IMR-90 (cell line): ENCODE measurements at regions not wholly inside any gene's neighbourhood (a gene's known extent, or its start where the extent isn't known, plus 50 kb on each side); places are given as distances from the start of the nearest gene placed in this dataset.
A peak's percentile ranks its signal among the peaks of the same experiment; 100 is the strongest.

Source experiments
- ATAC-seq: fragments of 200-7000 bp; cut with Tn5 transposase; 2 replicates; pipeline ENCODE4 v1.9.1; 2020; ENCODE audit warnings: low read depth, mild to moderate bottlenecking, moderate library complexity
- BruUV-seq: library from RNA; stranded (reverse); fragments of 400-500 nt; replicated peaks from 2 replicates; lab custom pipeline; 2021; lab: Mats Ljungman, UMichigan
- CTCF ChIA-PET: fragments of 300-600 bp; formaldehyde crosslinking; extraction: SDS; loops from one replicate; lab custom pipeline; 2021; ENCODE audit warnings: antibody characterized with exemption; lab: Yijun Ruan, JAX
- POLR2A ChIA-PET: fragments of 300-600 bp; sonication (Branson Sonifier 250); formaldehyde crosslinking; loops from one replicate; lab custom pipeline; 2022; ENCODE audit warnings: antibody characterized with exemption; ENCODE audit not compliant: unreplicated experiment; lab: Charles Lee
- DNase-seq: peaks from one replicate; pipeline ENCODE4 v3.0.0; 2013
- H2AFZ ChIP-seq: replicated peaks from 2 replicates; pipeline ENCODE3; 2013; ENCODE audit warnings: low read length, mild to moderate bottlenecking; ENCODE audit not compliant: poor library complexity
- H2AK5ac ChIP-seq: 2 replicates; pipeline ENCODE4 v1.6.1; 2013; ENCODE audit warnings: low read depth, low read length, inconsistent platforms
- H2AK9ac ChIP-seq: replicated peaks from 2 replicates; pipeline ENCODE3; 2013; ENCODE audit warnings: mild to moderate bottlenecking, low read depth, low read length, moderate library complexity; ENCODE audit not compliant: poor library complexity
- H2BK120ac ChIP-seq: 2 replicates; pipeline ENCODE4 v1.6.1; 2013; ENCODE audit warnings: low read depth, low read length, inconsistent platforms
- H2BK15ac ChIP-seq: 3 replicates; pipeline ENCODE4 v1.6.1; 2013; ENCODE audit warnings: low read depth, low read length, inconsistent platforms
- H2BK20ac ChIP-seq: 2 replicates; pipeline ENCODE4 v1.6.1; 2013; ENCODE audit warnings: low read depth, mild to moderate bottlenecking, inconsistent platforms, low read length, moderate library complexity
- H2BK5ac ChIP-seq: 2 replicates; pipeline ENCODE4 v1.6.1; 2013; ENCODE audit warnings: mild to moderate bottlenecking, low read depth, low read length, inconsistent platforms; ENCODE audit not compliant: poor library complexity, severe bottlenecking
- H3K14ac ChIP-seq: replicated peaks from 2 replicates; pipeline ENCODE4 v1.6.1; 2013; ENCODE audit warnings: low read depth, low read length, inconsistent platforms
- H3K18ac ChIP-seq: 2 replicates; pipeline ENCODE4 v1.6.1; 2013; ENCODE audit warnings: low read depth, low read length, control low read depth
- H3K23ac ChIP-seq: 2 replicates; pipeline ENCODE4 v1.6.1; 2013; ENCODE audit warnings: low read depth, low read length, inconsistent platforms
- H3K27ac ChIP-seq: 2 replicates; pipeline ENCODE4 v1.5.1; 2013; ENCODE audit warnings: mild to moderate bottlenecking, control low read depth, low read length; ENCODE audit not compliant: insufficient read depth
- H3K27me3 ChIP-seq: 2 replicates; pipeline ENCODE4 v1.6.1; 2013; ENCODE audit warnings: low read length; ENCODE audit not compliant: control insufficient read depth, insufficient read depth
- H3K36me3 ChIP-seq: 2 replicates; pipeline ENCODE4 v1.6.1; 2013; ENCODE audit warnings: low read length, mixed read lengths; ENCODE audit not compliant: control insufficient read depth, insufficient read depth
- H3K4ac ChIP-seq: 2 replicates; pipeline ENCODE4 v1.6.1; 2013; ENCODE audit warnings: low read depth, low read length, inconsistent platforms
- H3K4me1 ChIP-seq: 2 replicates; pipeline ENCODE4 v1.6.1; 2013; ENCODE audit warnings: low read length, mixed read lengths; ENCODE audit not compliant: control insufficient read depth, insufficient read depth
- H3K4me2 ChIP-seq: 2 replicates; pipeline ENCODE4 v1.6.1; 2013; ENCODE audit warnings: low read depth, mild to moderate bottlenecking, control low read depth, low read length, moderate library complexity
- H3K4me3 ChIP-seq: 2 replicates; pipeline ENCODE4 v1.5.1; 2013; ENCODE audit warnings: low read depth, mild to moderate bottlenecking, control low read depth, low read length, moderate library complexity; ENCODE audit not compliant: insufficient read depth
- H3K56ac ChIP-seq: 2 replicates; pipeline ENCODE4 v1.6.1; 2013; ENCODE audit warnings: low read length, inconsistent platforms; ENCODE audit not compliant: insufficient read depth; ENCODE audit errors: extremely low read depth
- H3K79me1 ChIP-seq, 2 experiments: 2 replicates each; pipeline ENCODE4 v1.6.1; 2013; ENCODE audit warnings: low read length in 2 of 2, inconsistent platforms in 1 of 2, low read depth in 1 of 2
- H3K9ac ChIP-seq: 2 replicates; pipeline ENCODE4 v1.6.1; 2013; ENCODE audit warnings: low read depth, low read length, control low read depth
- H3K9me1 ChIP-seq: 2 replicates; pipeline ENCODE4 v1.6.1; 2013; ENCODE audit warnings: low read length, inconsistent platforms; ENCODE audit not compliant: insufficient read depth
- H3K9me3 ChIP-seq: 2 replicates; pipeline ENCODE4 v1.6.1; 2013; ENCODE audit warnings: low read length; ENCODE audit not compliant: control insufficient read depth, insufficient read depth
- H4K20me1 ChIP-seq: 2 replicates; pipeline ENCODE4 v1.6.1; 2013; ENCODE audit warnings: low read length, inconsistent platforms; ENCODE audit not compliant: insufficient read depth
- H4K5ac ChIP-seq: 2 replicates; pipeline ENCODE4 v1.6.1; 2013; ENCODE audit warnings: mild to moderate bottlenecking, low read depth, low read length, control low read depth
- H4K8ac ChIP-seq, 2 experiments: 2 replicates each; pipeline ENCODE4 v1.6.1; 2013; ENCODE audit warnings: low read depth in 2 of 2, low read length in 2 of 2, control low read depth in 1 of 2, inconsistent platforms in 1 of 2
- H4K91ac ChIP-seq: 2 replicates; pipeline ENCODE4 v1.6.1; 2013; ENCODE audit warnings: low read depth, low read length, inconsistent platforms; ENCODE audit not compliant: insufficient read depth
- BHLHE40 ChIP-seq: fragments of 150-350 bp; IDR thresholded peaks from 2 replicates; pipeline ENCODE4 v1.6.1; 2016; ENCODE audit warnings: mild to moderate bottlenecking, low read depth, low read length
- CEBPB ChIP-seq: IDR thresholded peaks from 2 replicates; pipeline ENCODE4 v1.6.1; 2012; ENCODE audit warnings: low read depth, low read length, improper control_type of control experiment
- CHD1 ChIP-seq: IDR thresholded peaks from 2 replicates; pipeline ENCODE4 v1.6.1; 2012; ENCODE audit warnings: low read depth, low read length, improper control_type of control experiment
- MAFK ChIP-seq: IDR thresholded peaks from 2 replicates; pipeline ENCODE4 v1.6.1; 2012; ENCODE audit warnings: low read depth, low read length, improper control_type of control experiment
- MAZ ChIP-seq: IDR thresholded peaks from 2 replicates; pipeline ENCODE4 v1.6.1; 2012; ENCODE audit warnings: low read depth, mild to moderate bottlenecking, low read length, improper control_type of control experiment, moderate library complexity, borderline replicate concordance
- MXI1 ChIP-seq: IDR thresholded peaks from 2 replicates; pipeline ENCODE4 v1.6.1; 2012; ENCODE audit warnings: low read depth, mild to moderate bottlenecking, low read length, moderate library complexity, borderline replicate concordance
- NFE2L2 ChIP-seq: fragments of 150-350 bp; IDR thresholded peaks from 2 replicates; pipeline ENCODE4 v1.6.1; 2016; ENCODE audit warnings: low read depth, mild to moderate bottlenecking, low read length
- POLR2A ChIP-seq: IDR thresholded peaks from 2 replicates; pipeline ENCODE4 v1.6.1; 2012; ENCODE audit warnings: mild to moderate bottlenecking, low read depth, low read length
- RAD21 ChIP-seq: IDR thresholded peaks from 2 replicates; pipeline ENCODE4 v1.6.1; 2012; ENCODE audit warnings: low read length, improper control_type of control experiment
- RCOR1 ChIP-seq: IDR thresholded peaks from 2 replicates; pipeline ENCODE4 v1.6.1; 2012; ENCODE audit warnings: mild to moderate bottlenecking, low read length, improper control_type of control experiment; ENCODE audit not compliant: insufficient replicate concordance
- RFX5 ChIP-seq: IDR thresholded peaks from 2 replicates; pipeline ENCODE4 v1.8.0; 2012; ENCODE audit warnings: low read depth, mild to moderate bottlenecking, low read length, moderate library complexity
- SMC3 ChIP-seq: fragments of 150-350 bp; IDR thresholded peaks from 2 replicates; pipeline ENCODE4 v1.6.1; 2016; ENCODE audit warnings: low read depth, mild to moderate bottlenecking, antibody characterized with exemption, low read length, moderate library complexity
- USF2 ChIP-seq: fragments of 150-350 bp; IDR thresholded peaks from 2 replicates; pipeline ENCODE4 v1.6.1; 2017; ENCODE audit warnings: mild to moderate bottlenecking, antibody characterized with exemption, low read length, low read depth
- WGBS, 2 experiments: methylation state at CpG; one replicate each; pipeline versions ENCODE4 v1.1.5 to v1.1.7; 2013; ENCODE audit warnings: missing lambda C conversion rate in 2 of 2; ENCODE audit not compliant: insufficient read length in 1 of 2; ENCODE audit errors: extremely low coverage in 2 of 2; 5-methylcytosine and 5-hydroxymethylcytosine counted together
- dilution Hi-C: fragments of 300-500 bp; cut with HindIII; formaldehyde crosslinking; loops from one replicate; pipeline ENCODE4 v1.14.3; 2018; ENCODE audit warnings: low sequenced_read_pairs; ENCODE audit not compliant: unreplicated experiment
- in situ Hi-C: fragments of 300-500 bp; cut with MboI; formaldehyde crosslinking; loops from 3 replicates; pipeline ENCODE4 v1.14.3; 2019; ENCODE audit warnings: low sequenced_read_pairs, inconsistent platforms, mixed read lengths
- intact Hi-C: fragments of 100-400 bp; cut with micrococcal nuclease; formaldehyde crosslinking; loops from 2 replicates; pipeline ENCODE4 v1.10.0; 2022
- TF ChIP-seq, protein P1 (sequence below): fragments of 150-350 bp; IDR thresholded peaks from 2 replicates; pipeline ENCODE4 v1.6.1; 2016; ENCODE audit warnings: low read depth, mild to moderate bottlenecking, low read length, moderate library complexity, borderline replicate concordance
- TF ChIP-seq, protein P2 (sequence below): conservative IDR thresholded peaks from 2 replicates; pipeline ENCODE4 v1.5.1; 2012; ENCODE audit warnings: mild to moderate bottlenecking, low read depth, low read length, improper control_type of control experiment

DNA sequence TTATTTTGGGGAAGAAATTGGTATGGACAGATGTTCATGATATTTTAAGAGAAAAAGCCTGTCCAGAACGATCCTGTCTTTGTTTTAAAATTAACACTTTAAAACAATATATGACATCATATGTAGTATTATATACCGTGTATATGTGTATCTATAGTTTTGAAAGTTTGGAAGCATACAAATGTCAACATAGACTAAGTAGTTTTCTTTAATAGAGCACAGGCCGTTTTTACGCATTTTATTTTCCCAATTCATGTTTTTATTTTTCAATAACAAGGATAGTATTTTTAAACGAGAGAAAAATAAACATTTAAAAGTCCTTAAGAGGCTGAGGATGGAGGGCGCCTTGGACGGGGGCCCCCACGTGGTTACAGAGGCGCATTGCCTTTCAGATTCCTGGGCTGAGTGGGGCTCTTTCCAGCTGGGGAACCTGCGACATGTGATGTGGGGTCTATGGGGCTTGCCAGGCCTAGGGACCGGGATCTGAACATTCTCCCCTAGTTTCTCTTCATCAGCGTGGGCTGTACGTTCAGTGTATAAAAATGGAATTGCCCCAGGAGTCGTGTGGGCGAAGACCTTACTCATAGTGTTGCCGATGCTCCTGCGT, 127.8 kb upstream of the ZNF746 start:
- Histone ChIP-seq H3K23ac (no peak overlapping the region), H4K5ac (peak overlapping the region; percentile 87; the same call in 1 of the 2 replicates), H3K4me1 (peaks cover 3% of the 10 kb centered on the region; the same call in 1 of the 2 replicates), H3K4me2 (peak overlapping the region; percentile 72; the same call in 1 of the 2 replicates), H3K9me3 (no peaks in the 10 kb centered on the region), H3K4me3 (no peak overlapping the region), H2BK120ac (no peak overlapping the region), H2AK5ac (no peak overlapping the region), H3K56ac (peak overlapping the region; percentile 52; the same call in 1 of the 2 replicates), H2AFZ (peak overlapping the region; percentile 24), H2BK15ac (no peak overlapping the region), H4K91ac (no peak overlapping the region), H3K36me3 (peaks cover 6% of the 10 kb centered on the region), H3K14ac (no peak overlapping the region), H3K9ac (no peak overlapping the region), H2BK20ac (no peak overlapping the region), H4K8ac (peak overlapping the region; percentile 89; a peak in 3 of 4 replicates), H2AK9ac (peak overlapping the region; percentile 16), H3K4ac (no peak overlapping the region), H4K20me1 (peaks cover 20% of the 10 kb centered on the region), H3K9me1 (peaks cover 5% of the 10 kb centered on the region; the same call in 1 of the 2 replicates), H3K79me1 (peaks cover 20 to 27% of the 10 kb centered on the region in 2 experiments), H3K18ac (no peak overlapping the region), H2BK5ac (no peak overlapping the region), H3K27me3 (peaks cover 11% of the 10 kb centered on the region), H3K27ac (no peak overlapping the region)
- WGBS, 2 experiments = no CpG with 5 or more reads among the region's 17 CpGs
- dilution Hi-C loops = no loop called here
- intact Hi-C loops = loop anchor here (10.0 kb wide), 3 partner anchors 89 to 201 kb away; partner anchors contain the start of gene ZNF777
- DNase-seq (peak; percentile 54), ATAC-seq (peak; percentile 36)
- ChIA-PET CTCF (interaction anchor here (0.6 to 1.4 kb wide), 6 partner anchors 20 to 474 kb away, joined by 3 to 4 read pairs (median 4); no protein-coding TSS in a partner anchor), POLR2A (no interaction called here)
- no TSS peak for BruUV-seq
- in situ Hi-C loops = no loop called here
- TF ChIP-seq, protein P1, sequence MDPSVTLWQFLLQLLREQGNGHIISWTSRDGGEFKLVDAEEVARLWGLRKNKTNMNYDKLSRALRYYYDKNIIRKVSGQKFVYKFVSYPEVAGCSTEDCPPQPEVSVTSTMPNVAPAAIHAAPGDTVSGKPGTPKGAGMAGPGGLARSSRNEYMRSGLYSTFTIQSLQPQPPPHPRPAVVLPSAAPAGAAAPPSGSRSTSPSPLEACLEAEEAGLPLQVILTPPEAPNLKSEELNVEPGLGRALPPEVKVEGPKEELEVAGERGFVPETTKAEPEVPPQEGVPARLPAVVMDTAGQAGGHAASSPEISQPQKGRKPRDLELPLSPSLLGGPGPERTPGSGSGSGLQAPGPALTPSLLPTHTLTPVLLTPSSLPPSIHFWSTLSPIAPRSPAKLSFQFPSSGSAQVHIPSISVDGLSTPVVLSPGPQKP = no peak
- TF ChIP-seq BHLHE40 (no peak), SMC3 (peak; percentile 26; the same call in 1 of the 2 replicates), NFE2L2 (no peak), RAD21 (peak; percentile 24; the same call in 1 of the 2 replicates), RCOR1 (no peak), MAZ (no peak), CHD1 (no peak), CEBPB (no peak), USF2 (peak; percentile 70), RFX5 (no peak), MXI1 (no peak), MAFK (no peak), POLR2A (no peak)
- TF ChIP-seq, protein P2, sequence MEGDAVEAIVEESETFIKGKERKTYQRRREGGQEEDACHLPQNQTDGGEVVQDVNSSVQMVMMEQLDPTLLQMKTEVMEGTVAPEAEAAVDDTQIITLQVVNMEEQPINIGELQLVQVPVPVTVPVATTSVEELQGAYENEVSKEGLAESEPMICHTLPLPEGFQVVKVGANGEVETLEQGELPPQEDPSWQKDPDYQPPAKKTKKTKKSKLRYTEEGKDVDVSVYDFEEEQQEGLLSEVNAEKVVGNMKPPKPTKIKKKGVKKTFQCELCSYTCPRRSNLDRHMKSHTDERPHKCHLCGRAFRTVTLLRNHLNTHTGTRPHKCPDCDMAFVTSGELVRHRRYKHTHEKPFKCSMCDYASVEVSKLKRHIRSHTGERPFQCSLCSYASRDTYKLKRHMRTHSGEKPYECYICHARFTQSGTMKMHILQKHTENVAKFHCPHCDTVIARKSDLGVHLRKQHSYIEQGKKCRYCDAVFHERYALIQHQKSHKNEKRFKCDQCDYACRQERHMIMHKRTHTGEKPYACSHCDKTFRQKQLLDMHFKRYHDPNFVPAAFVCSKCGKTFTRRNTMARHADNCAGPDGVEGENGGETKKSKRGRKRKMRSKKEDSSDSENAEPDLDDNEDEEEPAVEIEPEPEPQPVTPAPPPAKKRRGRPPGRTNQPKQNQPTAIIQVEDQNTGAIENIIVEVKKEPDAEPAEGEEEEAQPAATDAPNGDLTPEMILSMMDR = peak; percentile 68
